Type B pancreatic cell (in vitro differentiated cells): ENCODE measurements at regions not wholly inside any gene's neighbourhood (a gene's known extent, or its start where the extent isn't known, plus 50 kb on each side); places are given as distances from the start of the nearest gene placed in this dataset.

ENCODE experiments used
- DNase-seq: peaks from one replicate; pipeline ENCODE4 v3.0.0; 2021; ENCODE audit warnings: mixed read lengths; ENCODE audit not compliant: unreplicated experiment; ENCODE audit errors: extremely low spot score
- H3K27ac Mint-ChIP-seq: 2 replicates; pipeline ENCODE4 v1.8.0; 2021; ENCODE audit warnings: mild to moderate bottlenecking, mixed read lengths
- H3K27me3 Mint-ChIP-seq: 2 replicates; pipeline ENCODE4 v1.8.0; 2021; ENCODE audit warnings: mixed read lengths
- H3K36me3 Mint-ChIP-seq: 2 replicates; pipeline ENCODE4 v1.8.0; 2021; ENCODE audit warnings: mixed read lengths
- H3K4me1 Mint-ChIP-seq: one replicate; pipeline ENCODE4 v1.8.0; 2021; ENCODE audit warnings: mixed read lengths; ENCODE audit not compliant: unreplicated experiment
- H3K4me3 Mint-ChIP-seq: 2 replicates; pipeline ENCODE4 v1.8.0; 2021; ENCODE audit warnings: mild to moderate bottlenecking, mixed read lengths
- H3K9me3 Mint-ChIP-seq: 2 replicates; pipeline ENCODE4 v1.8.0; 2021; ENCODE audit warnings: mixed read lengths
- TF ChIP-seq, protein P1 (sequence below): fragments of 200-600 bp; sonication (generic); conservative IDR thresholded peaks from 2 replicates; pipeline ENCODE4 v1.5.0; 2021; ENCODE audit warnings: antibody characterized with exemption, mild to moderate bottlenecking

DNA sequence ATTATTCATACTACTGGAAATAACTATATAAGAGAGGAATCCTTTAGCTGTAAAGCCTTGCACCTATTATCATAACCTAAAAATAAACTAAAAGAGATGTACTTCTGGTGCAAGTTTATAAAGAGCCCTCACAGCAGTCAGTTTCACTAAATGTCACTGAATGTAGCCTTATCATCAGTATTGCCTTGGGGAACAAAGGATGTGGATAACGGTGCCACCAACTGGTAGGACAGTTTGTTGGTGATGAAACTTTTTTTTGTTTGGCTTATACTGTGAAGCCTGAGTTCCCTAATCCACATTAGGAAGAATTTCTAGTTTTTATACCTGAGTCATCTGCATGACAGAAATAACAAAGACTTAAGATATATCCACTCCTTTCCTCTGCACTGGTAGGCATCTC lies 117.9 kb upstream of the COL1A2 start:
- H3K4me3 Mint-ChIP-seq, result no peak overlapping the region
- no peak for DNase-seq
- H3K27ac Mint-ChIP-seq, result no peak overlapping the region
- no peaks in the 10 kb centered on the region for H3K9me3 Mint-ChIP-seq
- peaks cover 10% of the 10 kb centered on the region for H3K27me3 Mint-ChIP-seq
- TF ChIP-seq, protein P1, sequence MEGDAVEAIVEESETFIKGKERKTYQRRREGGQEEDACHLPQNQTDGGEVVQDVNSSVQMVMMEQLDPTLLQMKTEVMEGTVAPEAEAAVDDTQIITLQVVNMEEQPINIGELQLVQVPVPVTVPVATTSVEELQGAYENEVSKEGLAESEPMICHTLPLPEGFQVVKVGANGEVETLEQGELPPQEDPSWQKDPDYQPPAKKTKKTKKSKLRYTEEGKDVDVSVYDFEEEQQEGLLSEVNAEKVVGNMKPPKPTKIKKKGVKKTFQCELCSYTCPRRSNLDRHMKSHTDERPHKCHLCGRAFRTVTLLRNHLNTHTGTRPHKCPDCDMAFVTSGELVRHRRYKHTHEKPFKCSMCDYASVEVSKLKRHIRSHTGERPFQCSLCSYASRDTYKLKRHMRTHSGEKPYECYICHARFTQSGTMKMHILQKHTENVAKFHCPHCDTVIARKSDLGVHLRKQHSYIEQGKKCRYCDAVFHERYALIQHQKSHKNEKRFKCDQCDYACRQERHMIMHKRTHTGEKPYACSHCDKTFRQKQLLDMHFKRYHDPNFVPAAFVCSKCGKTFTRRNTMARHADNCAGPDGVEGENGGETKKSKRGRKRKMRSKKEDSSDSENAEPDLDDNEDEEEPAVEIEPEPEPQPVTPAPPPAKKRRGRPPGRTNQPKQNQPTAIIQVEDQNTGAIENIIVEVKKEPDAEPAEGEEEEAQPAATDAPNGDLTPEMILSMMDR, result peak; percentile 39
- H3K36me3 Mint-ChIP-seq, result no peaks in the 10 kb centered on the region
- H3K4me1 Mint-ChIP-seq, result peaks cover 16% of the 10 kb centered on the region

DNA sequence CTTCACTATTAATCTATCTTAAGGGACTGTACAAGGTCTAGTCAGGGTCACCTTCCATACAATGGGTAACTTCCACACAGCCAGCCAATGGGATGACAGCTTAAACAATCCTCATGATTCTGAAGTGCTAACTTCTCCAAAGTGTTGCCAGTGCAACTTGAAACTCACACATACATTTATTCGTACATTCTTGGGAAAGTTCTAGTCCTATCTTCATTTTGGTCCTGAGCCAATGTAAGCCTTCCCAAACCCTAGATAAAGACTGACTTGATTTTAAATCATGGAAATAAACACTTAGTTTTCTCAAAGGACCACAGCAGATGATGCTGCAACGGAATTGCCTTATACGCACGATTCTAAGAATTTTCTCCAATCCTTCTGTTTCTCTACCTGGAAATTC lies 117.5 kb upstream of the COL1A2 start:
- H3K27ac Mint-ChIP-seq, result no peak overlapping the region

DNA sequence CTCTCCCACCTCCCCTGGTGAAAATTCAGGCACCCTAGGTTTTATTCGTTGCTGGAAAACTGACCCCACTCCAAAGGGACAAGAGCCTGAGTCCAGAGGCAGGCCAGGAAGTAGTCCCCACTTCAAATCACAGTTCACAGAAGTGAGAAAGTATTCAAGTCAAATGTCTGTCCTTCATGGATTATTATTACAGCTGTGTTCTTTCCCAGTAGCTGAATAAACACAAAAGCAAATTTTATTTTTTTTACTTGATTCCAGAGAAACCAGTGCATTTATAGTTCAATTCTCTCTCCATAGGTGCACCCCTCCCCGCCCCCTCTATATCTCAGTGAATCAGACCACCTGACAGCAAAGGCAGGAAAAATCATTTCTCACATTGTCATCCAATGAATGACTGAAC lies 113.8 kb upstream of the COL1A2 start:
- peaks cover 19% of the 10 kb centered on the region for H3K27me3 Mint-ChIP-seq
- H3K36me3 Mint-ChIP-seq, result no peaks in the 10 kb centered on the region
- TF ChIP-seq, protein P1, result no peak
- H3K4me1 Mint-ChIP-seq, result peaks cover 32% of the 10 kb centered on the region
- no peak overlapping the region for H3K4me3 Mint-ChIP-seq
- H3K9me3 Mint-ChIP-seq, result no peaks in the 10 kb centered on the region
- no peak for DNase-seq
- H3K27ac Mint-ChIP-seq, result no peak overlapping the region

More for the DNA sequence above, 117.5 kb upstream of the COL1A2 start:
- TF ChIP-seq, protein P1, result no peak
- no peak overlapping the region for H3K4me3 Mint-ChIP-seq
- H3K36me3 Mint-ChIP-seq, result no peaks in the 10 kb centered on the region
- DNase-seq, result no peak
- H3K9me3 Mint-ChIP-seq, result no peaks in the 10 kb centered on the region
- peaks cover 18% of the 10 kb centered on the region for H3K4me1 Mint-ChIP-seq
- peaks cover 11% of the 10 kb centered on the region for H3K27me3 Mint-ChIP-seq

DNA sequence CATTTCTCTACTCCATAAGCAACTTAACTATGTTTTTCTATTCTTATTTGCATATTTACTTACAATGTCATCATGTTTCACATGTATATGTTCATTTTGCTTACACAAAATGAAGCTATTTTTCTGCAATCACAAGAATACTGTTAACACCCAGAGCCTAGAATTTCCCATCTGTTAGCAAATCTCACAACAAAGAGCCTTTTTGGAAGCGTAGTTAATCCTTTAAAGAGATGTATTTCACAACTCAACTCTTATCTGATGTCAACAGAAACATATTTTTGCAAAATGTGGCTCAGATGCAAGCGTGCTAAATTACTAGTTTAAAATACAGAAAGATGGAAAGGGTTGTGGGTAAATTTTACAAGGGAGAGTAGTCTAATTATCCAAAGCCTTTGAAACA lies 110.6 kb upstream of the COL1A2 start:
- H3K4me1 Mint-ChIP-seq, result peaks cover 30% of the 10 kb centered on the region
- no peak overlapping the region for H3K27ac Mint-ChIP-seq
- no peak overlapping the region for H3K4me3 Mint-ChIP-seq
- peaks cover 14% of the 10 kb centered on the region for H3K27me3 Mint-ChIP-seq
- no peaks in the 10 kb centered on the region for H3K9me3 Mint-ChIP-seq
- H3K36me3 Mint-ChIP-seq, result no peaks in the 10 kb centered on the region
- TF ChIP-seq, protein P1, result no peak
- no peak for DNase-seq

DNA sequence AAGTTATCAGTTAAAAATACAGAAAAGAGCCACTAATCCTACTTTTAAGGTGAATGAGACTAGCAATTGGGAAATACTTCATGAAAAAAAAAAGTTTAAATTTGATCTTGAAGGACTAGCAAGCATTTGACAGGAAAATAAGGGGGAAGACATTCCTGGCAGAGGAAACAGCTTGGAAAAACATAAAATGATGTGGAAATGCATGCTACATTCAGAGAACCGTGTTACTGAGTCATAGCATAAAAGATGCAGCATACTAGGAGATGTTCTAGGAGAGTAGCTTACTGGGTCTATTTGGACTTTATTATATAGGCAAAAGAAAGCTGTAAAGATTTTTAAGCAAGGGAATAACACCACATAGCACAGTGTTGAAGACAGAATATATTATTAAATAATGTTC lies 108.6 kb upstream of the COL1A2 start:
- TF ChIP-seq, protein P1, result no peak
- DNase-seq, result no peak
- no peak overlapping the region for H3K27ac Mint-ChIP-seq
- no peaks in the 10 kb centered on the region for H3K9me3 Mint-ChIP-seq
- H3K4me1 Mint-ChIP-seq, result peaks cover 31% of the 10 kb centered on the region
- H3K27me3 Mint-ChIP-seq, result peaks cover 12% of the 10 kb centered on the region
- H3K36me3 Mint-ChIP-seq, result no peaks in the 10 kb centered on the region
- no peak overlapping the region for H3K4me3 Mint-ChIP-seq

DNA sequence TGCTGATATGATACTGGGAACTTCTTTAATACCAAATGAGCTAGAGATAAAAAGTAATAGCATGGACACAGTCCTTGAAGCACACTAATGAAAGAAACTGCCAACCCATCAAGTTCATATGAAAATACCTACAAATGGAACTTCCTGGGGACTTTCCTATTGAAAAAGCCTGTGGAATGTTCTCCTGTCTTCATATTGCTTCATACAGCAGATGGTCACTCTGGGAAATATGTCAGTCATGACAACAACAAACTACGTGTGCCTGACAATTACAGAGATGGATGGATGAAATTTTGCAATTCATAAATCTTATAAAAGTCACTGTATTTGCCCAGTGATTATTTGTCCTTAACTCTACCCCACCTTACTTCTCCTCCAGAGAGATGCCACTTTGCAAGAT lies 106.6 kb upstream of the COL1A2 start:
- H3K4me3 Mint-ChIP-seq, result no peak overlapping the region
- TF ChIP-seq, protein P1, result no peak
- no peaks in the 10 kb centered on the region for H3K36me3 Mint-ChIP-seq
- H3K27ac Mint-ChIP-seq, result no peak overlapping the region
- no peak for DNase-seq
- H3K4me1 Mint-ChIP-seq, result peaks cover 24% of the 10 kb centered on the region
- no peaks in the 10 kb centered on the region for H3K9me3 Mint-ChIP-seq
- peaks cover 9% of the 10 kb centered on the region for H3K27me3 Mint-ChIP-seq
